WTC11 (cell line): ENCODE measurements at regions not wholly inside any gene's neighbourhood (a gene's known extent, or its start where the extent isn't known, plus 50 kb on each side); places are given as distances from the start of the nearest gene placed in this dataset.

Experiments
- ATAC-seq: fragments of 200-7000 bp; cut with Tn5 transposase; 2 replicates; pipeline ENCODE4 v1.10.0; 2021; ENCODE audit warnings: mild to moderate bottlenecking, moderate library complexity
- CTCF ChIA-PET: fragments of 300-600 bp; sonication (Branson Sonifier 250); formaldehyde crosslinking; loops from one replicate; lab custom pipeline; 2021; ENCODE audit warnings: antibody characterized with exemption; lab: Charles Lee
- POLR2A ChIA-PET: fragments of 350-600 bp; sonication (Branson Sonifier 250); formaldehyde crosslinking; loops from one replicate; lab custom pipeline; 2021; ENCODE audit warnings: antibody characterized with exemption; lab: Charles Lee
- DNase-seq: peaks from one replicate; pipeline ENCODE4 v3.0.0; 2021; ENCODE audit warnings: low spot score
- H3K27ac Mint-ChIP-seq: 2 replicates; pipeline ENCODE4 v1.8.0; 2021; ENCODE audit warnings: mixed read lengths
- H3K27me3 Mint-ChIP-seq: 2 replicates; pipeline ENCODE4 v1.8.0; 2021; ENCODE audit warnings: low read depth, mild to moderate bottlenecking, moderate library complexity, mixed read lengths
- H3K36me3 Mint-ChIP-seq: 2 replicates; pipeline ENCODE4 v1.8.0; 2021; ENCODE audit warnings: mixed read lengths
- H3K4me1 Mint-ChIP-seq: 2 replicates; pipeline ENCODE4 v1.8.0; 2022; ENCODE audit warnings: mixed read lengths
- H3K4me3 Mint-ChIP-seq: 2 replicates; pipeline ENCODE4 v1.8.0; 2021; ENCODE audit warnings: mild to moderate bottlenecking, moderate library complexity, mixed read lengths
- H3K9me3 Mint-ChIP-seq: 2 replicates; pipeline ENCODE4 v1.8.0; 2021; ENCODE audit warnings: mixed read lengths
- ATF3 ChIP-seq: sonication (generic); formaldehyde crosslinking; conservative IDR thresholded peaks from 2 replicates; pipeline ENCODE4 v1.8.1; 2022; ENCODE audit warnings: mild to moderate bottlenecking, missing genetic modification reagents
- CREB1 ChIP-seq: sonication (generic); formaldehyde crosslinking; IDR thresholded peaks from 2 replicates; pipeline ENCODE4 v1.8.0; 2023; ENCODE audit warnings: mild to moderate bottlenecking, missing genetic modification reagents
- CREM ChIP-seq: sonication (generic); formaldehyde crosslinking; IDR thresholded peaks from 2 replicates; pipeline ENCODE4 v1.8.1; 2022; ENCODE audit warnings: mild to moderate bottlenecking, missing genetic modification reagents, moderate library complexity
- ELF4 ChIP-seq: sonication (generic); formaldehyde crosslinking; IDR thresholded peaks from 2 replicates; pipeline ENCODE4 v1.8.1; 2022; ENCODE audit warnings: low read depth, mild to moderate bottlenecking, moderate library complexity, missing genetic modification reagents
- EMX1 ChIP-seq: fragments of 250-450 bp; sonication (Bioruptor Pico); IDR thresholded peaks from 2 replicates; pipeline ENCODE4 v1.8.0; 2021; ENCODE audit warnings: mild to moderate bottlenecking
- FOXP4 ChIP-seq: sonication (generic); formaldehyde crosslinking; IDR thresholded peaks from 2 replicates; pipeline ENCODE4 v1.8.0; 2022; ENCODE audit warnings: mild to moderate bottlenecking, missing genetic modification reagents
- GABPB1 ChIP-seq: sonication (generic); formaldehyde crosslinking; IDR thresholded peaks from 2 replicates; pipeline ENCODE4 v1.8.1; 2023; ENCODE audit warnings: mild to moderate bottlenecking, missing genetic modification reagents
- IRF2 ChIP-seq: sonication (generic); formaldehyde crosslinking; IDR thresholded peaks from 2 replicates; pipeline ENCODE4 v1.8.0; 2022; ENCODE audit warnings: low read depth, missing genetic modification reagents, borderline replicate concordance
- JUN ChIP-seq: sonication (generic); formaldehyde crosslinking; IDR thresholded peaks from 2 replicates; pipeline ENCODE4 v1.8.0; 2023; ENCODE audit warnings: mild to moderate bottlenecking, missing genetic modification reagents
- MXD4 ChIP-seq: fragments of 250-450 bp; sonication (Bioruptor Pico); IDR thresholded peaks from 2 replicates; pipeline ENCODE4 v1.8.0; 2021; ENCODE audit warnings: mild to moderate bottlenecking, moderate library complexity, borderline replicate concordance
- MYBL2 ChIP-seq: sonication (generic); formaldehyde crosslinking; IDR thresholded peaks from 2 replicates; pipeline ENCODE4 v1.8.1; 2023; ENCODE audit warnings: mild to moderate bottlenecking, moderate library complexity, missing genetic modification reagents
- NR1H2 ChIP-seq: sonication (generic); formaldehyde crosslinking; IDR thresholded peaks from 2 replicates; pipeline ENCODE4 v1.9.0; 2021; ENCODE audit warnings: mild to moderate bottlenecking, moderate library complexity, missing genetic modification reagents
- NR2C2 ChIP-seq: sonication (generic); formaldehyde crosslinking; IDR thresholded peaks from 2 replicates; pipeline ENCODE4 v1.8.0; 2022; ENCODE audit warnings: mild to moderate bottlenecking, missing genetic modification reagents
- PREB ChIP-seq: sonication (generic); formaldehyde crosslinking; IDR thresholded peaks from 2 replicates; pipeline ENCODE4 v1.8.1; 2022; ENCODE audit warnings: mild to moderate bottlenecking, missing genetic modification reagents, moderate library complexity, borderline replicate concordance
- PRRX2 ChIP-seq: fragments of 250-450 bp; sonication (Bioruptor Pico); IDR thresholded peaks from 2 replicates; pipeline ENCODE4 v1.8.0; 2021; ENCODE audit warnings: mild to moderate bottlenecking
- RELA ChIP-seq: sonication (generic); formaldehyde crosslinking; IDR thresholded peaks from 2 replicates; pipeline ENCODE4 v1.8.1; 2022; ENCODE audit warnings: missing genetic modification reagents, mild to moderate bottlenecking, borderline replicate concordance
- SP1 ChIP-seq: sonication (generic); formaldehyde crosslinking; conservative IDR thresholded peaks from 2 replicates; pipeline ENCODE4 v1.8.1; 2022; ENCODE audit warnings: missing genetic modification reagents
- TEAD4 ChIP-seq: sonication (generic); formaldehyde crosslinking; IDR thresholded peaks from 2 replicates; pipeline ENCODE4 v1.8.0; 2022; ENCODE audit warnings: mild to moderate bottlenecking, missing genetic modification reagents
- TP53 ChIP-seq: sonication (generic); formaldehyde crosslinking; IDR thresholded peaks from 2 replicates; pipeline ENCODE4 v1.8.1; 2023; ENCODE audit warnings: mild to moderate bottlenecking, missing genetic modification reagents
- USF2 ChIP-seq: sonication (generic); formaldehyde crosslinking; IDR thresholded peaks from 2 replicates; pipeline ENCODE4 v1.8.1; 2023; ENCODE audit warnings: mild to moderate bottlenecking, missing genetic modification reagents, moderate library complexity
- ZMAT4 ChIP-seq: fragments of 250-450 bp; sonication (Bioruptor Pico); IDR thresholded peaks from 2 replicates; pipeline ENCODE4 v1.9.0; 2021; ENCODE audit warnings: mild to moderate bottlenecking
- ZNF121 ChIP-seq: sonication (generic); formaldehyde crosslinking; IDR thresholded peaks from 2 replicates; pipeline ENCODE4 v1.8.0; 2023; ENCODE audit warnings: missing genetic modification reagents
- ZNF263 ChIP-seq: sonication (generic); formaldehyde crosslinking; IDR thresholded peaks from 2 replicates; pipeline ENCODE4 v1.8.1; 2022; ENCODE audit warnings: low read depth, mild to moderate bottlenecking, moderate library complexity, missing genetic modification reagents
- TF ChIP-seq, protein P1 (sequence below): sonication (generic); formaldehyde crosslinking; IDR thresholded peaks from 2 replicates; pipeline ENCODE4 v1.8.0; 2023; ENCODE audit warnings: missing genetic modification reagents
- TF ChIP-seq, protein P2 (sequence below): sonication (generic); formaldehyde crosslinking; IDR thresholded peaks from 2 replicates; pipeline ENCODE4 v1.8.1; 2022; ENCODE audit warnings: low read depth, missing genetic modification reagents, borderline replicate concordance
- TF ChIP-seq, protein P3 (sequence below): fragments of 250-450 bp; sonication (Bioruptor Pico); IDR thresholded peaks from 2 replicates; pipeline ENCODE4 v1.9.0; 2021; ENCODE audit warnings: moderate library complexity, mild to moderate bottlenecking, inconsistent platforms, borderline replicate concordance
- TF ChIP-seq, protein P4 (sequence below): sonication (generic); formaldehyde crosslinking; IDR thresholded peaks from 2 replicates; pipeline ENCODE4 v1.8.1; 2023; ENCODE audit warnings: mild to moderate bottlenecking, missing genetic modification reagents, moderate library complexity

- H3K9me3 Mint-ChIP-seq: peaks cover 34% of the 10 kb centered on the region
- DNase-seq: no peak
- H3K27ac Mint-ChIP-seq: no peak overlapping the region
- TF ChIP-seq IRF2 (CRISPR knock-in tag) (no peak), NR1H2 (no peak), TEAD4 (no peak), CREB1 (no peak), MYBL2 (CRISPR knock-in tag) (no peak), PREB (CRISPR knock-in tag) (no peak), GABPB1 (CRISPR knock-in tag) (no peak), RELA (CRISPR knock-in tag) (no peak), ZNF121 (CRISPR knock-in tag) (no peak), FOXP4 (CRISPR knock-in tag) (no peak), TP53 (CRISPR knock-in tag) (no peak), MXD4 (CRISPR knock-in tag) (no peak), EMX1 (CRISPR knock-in tag) (no peak), ELF4 (no peak)
- TF ChIP-seq, protein P1, sequence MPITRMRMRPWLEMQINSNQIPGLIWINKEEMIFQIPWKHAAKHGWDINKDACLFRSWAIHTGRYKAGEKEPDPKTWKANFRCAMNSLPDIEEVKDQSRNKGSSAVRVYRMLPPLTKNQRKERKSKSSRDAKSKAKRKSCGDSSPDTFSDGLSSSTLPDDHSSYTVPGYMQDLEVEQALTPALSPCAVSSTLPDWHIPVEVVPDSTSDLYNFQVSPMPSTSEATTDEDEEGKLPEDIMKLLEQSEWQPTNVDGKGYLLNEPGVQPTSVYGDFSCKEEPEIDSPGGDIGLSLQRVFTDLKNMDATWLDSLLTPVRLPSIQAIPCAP (CRISPR knock-in tag): no peak
- TF ChIP-seq, protein P2, sequence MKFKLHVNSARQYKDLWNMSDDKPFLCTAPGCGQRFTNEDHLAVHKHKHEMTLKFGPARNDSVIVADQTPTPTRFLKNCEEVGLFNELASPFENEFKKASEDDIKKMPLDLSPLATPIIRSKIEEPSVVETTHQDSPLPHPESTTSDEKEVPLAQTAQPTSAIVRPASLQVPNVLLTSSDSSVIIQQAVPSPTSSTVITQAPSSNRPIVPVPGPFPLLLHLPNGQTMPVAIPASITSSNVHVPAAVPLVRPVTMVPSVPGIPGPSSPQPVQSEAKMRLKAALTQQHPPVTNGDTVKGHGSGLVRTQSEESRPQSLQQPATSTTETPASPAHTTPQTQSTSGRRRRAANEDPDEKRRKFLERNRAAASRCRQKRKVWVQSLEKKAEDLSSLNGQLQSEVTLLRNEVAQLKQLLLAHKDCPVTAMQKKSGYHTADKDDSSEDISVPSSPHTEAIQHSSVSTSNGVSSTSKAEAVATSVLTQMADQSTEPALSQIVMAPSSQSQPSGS (CRISPR knock-in tag): no peak
- TF ChIP-seq, all 79 proteins: peak for 0
- peaks cover 52% of the 10 kb centered on the region for H3K27me3 Mint-ChIP-seq
- no peak for ATAC-seq
- H3K36me3 Mint-ChIP-seq: no peaks in the 10 kb centered on the region
- CTCF ChIA-PET: no interaction called here
- POLR2A ChIA-PET: no interaction called here
- H3K4me3 Mint-ChIP-seq: no peak overlapping the region
- peaks cover 19% of the 10 kb centered on the region for H3K4me1 Mint-ChIP-seq
Observed at GRCh38 chr20:60148885-60149284, 190.7 kb downstream of the CDH26 start.

- Mint-ChIP-seq H3K27me3 (peaks cover 52% of the 10 kb centered on the region), H3K9me3 (peaks cover 38% of the 10 kb centered on the region), H3K4me1 (no peaks in the 10 kb centered on the region), H3K36me3 (peaks cover 5% of the 10 kb centered on the region), H3K27ac (no peak overlapping the region), H3K4me3 (no peak overlapping the region)
- CTCF ChIA-PET: no interaction called here
- ATAC-seq (no peak), DNase-seq (no peak)
- POLR2A ChIA-PET: no interaction called here
- TF ChIP-seq SP1 (CRISPR knock-in tag): no peak
- no peak for TF ChIP-seq NR2C2
- TF ChIP-seq, protein P3, sequence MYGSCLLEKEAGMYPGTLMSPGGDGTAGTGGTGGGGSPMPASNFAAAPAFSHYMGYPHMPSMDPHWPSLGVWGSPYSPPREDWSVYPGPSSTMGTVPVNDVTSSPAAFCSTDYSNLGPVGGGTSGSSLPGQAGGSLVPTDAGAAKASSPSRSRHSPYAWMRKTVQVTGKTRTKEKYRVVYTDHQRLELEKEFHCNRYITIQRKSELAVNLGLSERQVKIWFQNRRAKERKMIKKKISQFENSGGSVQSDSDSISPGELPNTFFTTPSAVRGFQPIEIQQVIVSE (CRISPR knock-in tag): no peak
- no peak for TF ChIP-seq ZNF263
- no peak for TF ChIP-seq PRRX2
- no peak for TF ChIP-seq FOXP4 (CRISPR knock-in tag)
- TF ChIP-seq, protein P4, sequence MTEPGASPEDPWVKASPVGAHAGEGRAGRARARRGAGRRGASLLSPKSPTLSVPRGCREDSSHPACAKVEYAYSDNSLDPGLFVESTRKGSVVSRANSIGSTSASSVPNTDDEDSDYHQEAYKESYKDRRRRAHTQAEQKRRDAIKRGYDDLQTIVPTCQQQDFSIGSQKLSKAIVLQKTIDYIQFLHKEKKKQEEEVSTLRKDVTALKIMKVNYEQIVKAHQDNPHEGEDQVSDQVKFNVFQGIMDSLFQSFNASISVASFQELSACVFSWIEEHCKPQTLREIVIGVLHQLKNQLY (CRISPR knock-in tag): no peak
- TF ChIP-seq RELA (CRISPR knock-in tag): no peak
- TF ChIP-seq JUN (CRISPR knock-in tag): no peak
- no peak for TF ChIP-seq ZMAT4 (CRISPR knock-in tag)
- TF ChIP-seq CREM: no peak
- no peak for TF ChIP-seq ATF3 (CRISPR knock-in tag)
- no peak for TF ChIP-seq USF2 (CRISPR knock-in tag)
- TF ChIP-seq NR1H2: no peak
Observed at GRCh38 chr20:60152792-60153191, 194.6 kb downstream of the CDH26 start.
